Mesendoderm (in vitro differentiated cells): ENCODE measurements at regions not wholly inside any gene's neighbourhood (a gene's known extent, or its start where the extent isn't known, plus 50 kb on each side); places are given as distances from the start of the nearest gene placed in this dataset.

Experiments used
- DNase-seq: peaks from one replicate; pipeline ENCODE4 v3.0.0; 2013
- H2AK5ac ChIP-seq: 2 replicates; pipeline ENCODE4 v1.6.1; 2013; ENCODE audit warnings: low read length, inconsistent platforms
- H2BK120ac ChIP-seq: 2 replicates; pipeline ENCODE4 v1.6.1; 2013; ENCODE audit warnings: low read depth, mild to moderate bottlenecking, low read length, moderate library complexity, mixed read lengths
- H2BK15ac ChIP-seq: replicated peaks from 2 replicates; pipeline ENCODE4 v1.6.1; 2013; ENCODE audit warnings: low read depth, mild to moderate bottlenecking, moderate library complexity
- H2BK5ac ChIP-seq: 2 replicates; pipeline ENCODE4 v1.6.1; 2013; ENCODE audit warnings: low read length, inconsistent platforms
- H3K18ac ChIP-seq: 2 replicates; pipeline ENCODE4 v1.6.1; 2013; ENCODE audit warnings: mild to moderate bottlenecking, low read length, mixed read lengths
- H3K23ac ChIP-seq: one replicate; pipeline ENCODE4 v1.6.1; 2013; ENCODE audit warnings: low read length
- H3K27ac ChIP-seq: 2 replicates; pipeline ENCODE4 v1.5.1; 2013; ENCODE audit warnings: low read depth, mild to moderate bottlenecking, inconsistent platforms, low read length, moderate library complexity
- H3K27me3 ChIP-seq: 2 replicates; pipeline ENCODE4 v1.6.1; 2013; ENCODE audit warnings: low read length, control low read depth, mild to moderate bottlenecking, inconsistent platforms; ENCODE audit not compliant: insufficient read depth, poor library complexity
- H3K36me3 ChIP-seq: 2 replicates; pipeline ENCODE4 v1.6.1; 2013; ENCODE audit warnings: low read length, inconsistent platforms; ENCODE audit not compliant: control insufficient read depth, insufficient read depth
- H3K4ac ChIP-seq: one replicate; pipeline ENCODE4 v1.6.1; 2013; ENCODE audit warnings: low read depth, mild to moderate bottlenecking, low read length, moderate library complexity
- H3K4me1 ChIP-seq: 2 replicates; pipeline ENCODE4 v1.6.1; 2013; ENCODE audit warnings: low read depth, low read length, inconsistent platforms; ENCODE audit not compliant: control insufficient read depth
- H3K4me2 ChIP-seq: 2 replicates; pipeline ENCODE4 v1.6.1; 2013; ENCODE audit warnings: low read length
- H3K4me3 ChIP-seq: 2 replicates; pipeline ENCODE4 v1.5.1; 2013; ENCODE audit warnings: mild to moderate bottlenecking, low read length
- H3K56ac ChIP-seq: one replicate; pipeline ENCODE4 v1.6.1; 2013; ENCODE audit warnings: low read length
- H3K79me1 ChIP-seq: 2 replicates; pipeline ENCODE4 v1.6.1; 2013; ENCODE audit warnings: low read length, inconsistent platforms
- H3K79me2 ChIP-seq: 2 replicates; pipeline ENCODE4 v1.6.1; 2013; ENCODE audit warnings: mild to moderate bottlenecking, low read length; ENCODE audit not compliant: control insufficient read depth, insufficient read depth
- H3K9ac ChIP-seq: 2 replicates; pipeline ENCODE4 v1.6.1; 2013; ENCODE audit warnings: low read length, inconsistent platforms
- H4K5ac ChIP-seq: one replicate; pipeline ENCODE4 v1.6.1; 2013; ENCODE audit warnings: low read length
- H4K8ac ChIP-seq: one replicate; pipeline ENCODE4 v1.6.1; 2013; ENCODE audit warnings: low read depth, mild to moderate bottlenecking, control low read depth, low read length, moderate library complexity
- WGBS: extraction: QIAGEN DNeasy Blood & Tissue Kit; methylation state at CpG from one replicate; pipeline ENCODE4 v1.1.7; 2013; ENCODE audit warnings: low lambda C conversion rate, missing lambda C conversion rate; ENCODE audit not compliant: insufficient coverage; ENCODE audit errors: extremely low coverage; 5-methylcytosine and 5-hydroxymethylcytosine counted together

GRCh38 chr2:120502357-120502756 is 156.4 kb downstream of the INHBB start:
- Histone ChIP-seq H2BK120ac (no peak overlapping the region), H3K4me1 (no peaks in the 10 kb centered on the region), H3K18ac (no peak overlapping the region), H3K4me2 (no peak overlapping the region), H3K4ac (no peak overlapping the region), H3K4me3 (no peak overlapping the region), H2BK5ac (no peak overlapping the region), H4K5ac (no peak overlapping the region), H3K27ac (no peak overlapping the region), H3K56ac (no peak overlapping the region), H3K23ac (no peak overlapping the region), H2BK15ac (no peak overlapping the region), H3K27me3 (no peaks in the 10 kb centered on the region), H3K9ac (no peak overlapping the region), H2AK5ac (no peak overlapping the region), H3K79me2 (no peaks in the 10 kb centered on the region), H3K36me3 (no peaks in the 10 kb centered on the region), H3K79me1 (no peaks in the 10 kb centered on the region), H4K8ac (no peak overlapping the region)
- no peak for DNase-seq
- no CpG with 5 or more reads among the region's 6 CpGs for WGBS

DNA sequence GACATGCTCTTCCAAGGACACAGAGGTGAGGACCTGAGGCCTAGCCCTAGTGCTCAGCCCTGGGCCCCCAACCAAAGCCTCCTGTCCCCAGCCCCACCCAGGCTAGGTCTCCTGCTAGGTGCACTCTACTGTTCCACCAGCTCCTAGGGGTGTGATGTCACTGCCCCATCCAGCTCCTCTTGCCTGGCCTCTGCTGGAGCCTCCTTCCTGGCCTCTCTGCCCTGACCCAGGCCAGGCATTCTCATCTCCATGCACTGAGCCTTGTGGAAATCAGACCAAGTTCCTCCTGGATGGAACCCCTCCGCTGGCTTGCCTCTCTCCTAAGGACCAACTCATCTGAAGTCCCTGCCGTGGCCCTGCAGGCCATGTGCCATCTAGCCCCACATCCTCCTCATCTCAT is 156.8 kb downstream of the INHBB start:
- H3K9ac ChIP-seq, result no peak overlapping the region
- no peak for DNase-seq
- H2BK5ac ChIP-seq, result no peak overlapping the region
- no peak overlapping the region for H2AK5ac ChIP-seq
- no CpG with 5 or more reads among the region's 2 CpGs for WGBS
- no peak overlapping the region for H3K56ac ChIP-seq
- no peaks in the 10 kb centered on the region for H3K79me1 ChIP-seq
- no peak overlapping the region for H4K8ac ChIP-seq
- no peak overlapping the region for H3K18ac ChIP-seq
- no peaks in the 10 kb centered on the region for H3K27me3 ChIP-seq
- H3K4me3 ChIP-seq, result no peak overlapping the region
- no peaks in the 10 kb centered on the region for H3K79me2 ChIP-seq
- H3K4ac ChIP-seq, result no peak overlapping the region
- no peak overlapping the region for H3K4me2 ChIP-seq
- H3K36me3 ChIP-seq, result no peaks in the 10 kb centered on the region
- H2BK15ac ChIP-seq, result no peak overlapping the region
- H3K4me1 ChIP-seq, result no peaks in the 10 kb centered on the region
- H3K27ac ChIP-seq, result no peak overlapping the region
- no peak overlapping the region for H4K5ac ChIP-seq
- no peak overlapping the region for H2BK120ac ChIP-seq
- H3K23ac ChIP-seq, result no peak overlapping the region

GRCh38 chr2:120503206-120503792 is 157.4 kb downstream of the INHBB start:
- Histone ChIP-seq H2AK5ac (no peak overlapping the region), H3K79me2 (no peaks in the 10 kb centered on the region), H3K23ac (no peak overlapping the region), H3K27me3 (no peaks in the 10 kb centered on the region), H3K56ac (no peak overlapping the region), H3K4me2 (no peak overlapping the region), H3K79me1 (no peaks in the 10 kb centered on the region), H3K18ac (no peak overlapping the region), H4K5ac (no peak overlapping the region), H3K4me3 (no peak overlapping the region), H3K4me1 (no peaks in the 10 kb centered on the region), H3K27ac (no peak overlapping the region), H3K36me3 (no peaks in the 10 kb centered on the region), H4K8ac (no peak overlapping the region), H3K9ac (no peak overlapping the region), H2BK120ac (no peak overlapping the region), H3K4ac (no peak overlapping the region), H2BK15ac (no peak overlapping the region), H2BK5ac (no peak overlapping the region)
- DNase-seq, result no peak
- no CpG with 5 or more reads among the region's 17 CpGs for WGBS

- Histone ChIP-seq H3K23ac (no peak overlapping the region), H4K5ac (no peak overlapping the region), H3K79me2 (no peaks in the 10 kb centered on the region), H2AK5ac (no peak overlapping the region), H3K4me2 (no peak overlapping the region), H2BK120ac (no peak overlapping the region), H4K8ac (no peak overlapping the region), H3K36me3 (no peaks in the 10 kb centered on the region), H3K27ac (no peak overlapping the region), H2BK5ac (no peak overlapping the region), H3K79me1 (no peaks in the 10 kb centered on the region), H3K9ac (no peak overlapping the region), H3K4me1 (no peaks in the 10 kb centered on the region), H3K56ac (no peak overlapping the region), H2BK15ac (no peak overlapping the region), H3K4ac (no peak overlapping the region), H3K4me3 (no peak overlapping the region), H3K18ac (no peak overlapping the region), H3K27me3 (no peaks in the 10 kb centered on the region)
- peak; percentile 66 for DNase-seq
- WGBS, result no CpG with 5 or more reads among the region's 23 CpGs
Measured at GRCh38 chr2:120503793-120504571, 158.0 kb downstream of the INHBB start.

- no peak overlapping the region for H3K4ac ChIP-seq
- no peak overlapping the region for H3K23ac ChIP-seq
- H3K4me2 ChIP-seq, result no peak overlapping the region
- no peak overlapping the region for H3K56ac ChIP-seq
- H2BK15ac ChIP-seq, result no peak overlapping the region
- H2BK5ac ChIP-seq, result no peak overlapping the region
- no peak overlapping the region for H2AK5ac ChIP-seq
- no CpG with 5 or more reads among the region's 15 CpGs for WGBS
- H3K9ac ChIP-seq, result no peak overlapping the region
- no peak overlapping the region for H3K18ac ChIP-seq
- no peaks in the 10 kb centered on the region for H3K79me1 ChIP-seq
- H3K79me2 ChIP-seq, result no peaks in the 10 kb centered on the region
- no peaks in the 10 kb centered on the region for H3K27me3 ChIP-seq
- H3K4me1 ChIP-seq, result no peaks in the 10 kb centered on the region
- no peak overlapping the region for H3K27ac ChIP-seq
- no peak overlapping the region for H2BK120ac ChIP-seq
- no peak overlapping the region for H3K4me3 ChIP-seq
- H3K36me3 ChIP-seq, result no peaks in the 10 kb centered on the region
- no peak overlapping the region for H4K5ac ChIP-seq
- DNase-seq, result no peak
- H4K8ac ChIP-seq, result no peak overlapping the region
Measured at GRCh38 chr2:120504936-120505705, 159.2 kb downstream of the INHBB start.
